Embryonic facial prominence (tissue), 1 donor: ENCODE measurements at regions not wholly inside any gene's neighbourhood (a gene's known extent, or its start where the extent isn't known, plus 50 kb on each side); places are given as distances from the start of the nearest gene placed in this dataset.

Experiments
- DNase-seq: peaks from one replicate; pipeline ENCODE4 v3.0.0-alpha.2; 2016; ENCODE audit errors: extremely low spot score

GRCh38 chr1:193747579-193747978 is 561.2 kb upstream of the B3GALT2 start:
- no peak for DNase-seq

- no peak for DNase-seq
Observed at GRCh38 chr1:193741228-193741627, 554.8 kb upstream of the B3GALT2 start.

DNA sequence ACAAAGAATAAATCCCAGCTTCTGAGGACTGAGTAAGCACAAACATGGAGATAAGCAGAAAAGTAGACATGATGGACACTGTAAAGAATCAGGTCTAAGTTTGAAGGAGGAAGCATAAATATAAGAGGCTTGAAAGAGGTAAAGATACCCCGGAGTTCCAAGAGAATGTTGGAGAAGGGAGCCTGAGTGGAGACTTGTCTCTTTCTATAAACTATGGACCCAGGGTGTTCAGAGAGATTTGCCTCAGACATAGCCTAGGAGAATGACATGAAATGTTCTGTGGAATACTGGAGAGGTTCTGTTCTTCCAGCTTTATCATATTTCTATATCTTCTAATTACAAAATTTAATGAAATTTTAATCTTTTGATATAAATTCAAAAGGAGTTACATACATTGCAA is 554.3 kb upstream of the B3GALT2 start:
- no peak for DNase-seq

- DNase-seq = no peak
Observed at GRCh38 chr1:193736507-193736906, 550.1 kb upstream of the B3GALT2 start.

DNA sequence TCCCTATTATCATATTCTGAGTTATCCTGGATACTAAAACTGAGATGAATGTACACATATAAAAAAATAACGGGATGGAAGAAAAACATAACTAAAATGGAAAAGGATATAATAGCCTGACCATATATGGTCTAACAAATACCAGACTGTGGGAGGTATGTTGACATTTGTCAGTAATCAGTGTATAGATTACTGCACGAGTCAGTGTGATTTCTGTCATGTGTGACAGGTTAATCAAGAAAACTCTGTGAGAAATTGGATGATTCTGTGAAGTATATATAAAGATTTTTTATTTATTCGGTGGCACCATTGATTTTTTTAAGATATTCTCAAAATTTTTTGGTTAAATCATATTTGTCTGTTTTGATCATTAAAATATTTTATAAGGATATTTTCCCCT is 547.3 kb upstream of the B3GALT2 start:
- DNase-seq = no peak

DNA sequence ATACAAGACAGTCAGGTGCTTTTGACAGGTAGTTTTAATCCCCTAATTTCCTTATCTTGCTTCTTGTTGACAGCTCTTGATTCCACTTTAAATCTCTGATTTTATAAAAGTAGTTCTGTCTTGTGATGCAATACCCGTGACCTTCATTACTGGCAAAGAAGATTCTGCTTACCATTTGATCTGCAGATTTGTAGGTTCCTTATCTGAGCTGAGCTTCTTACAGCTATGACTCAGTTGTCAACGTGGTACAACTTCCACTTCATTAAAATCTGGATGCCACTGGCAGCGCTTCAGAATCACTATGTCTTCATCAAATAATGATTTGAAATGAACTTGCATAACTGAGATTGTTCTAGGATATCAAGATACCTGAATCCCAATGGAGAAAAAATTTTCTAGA is 543.6 kb upstream of the B3GALT2 start:
- no peak for DNase-seq

- DNase-seq = no peak
Observed at GRCh38 chr1:193729429-193729828, 543.0 kb upstream of the B3GALT2 start.

GRCh38 chr1:193727850-193728249 is 541.4 kb upstream of the B3GALT2 start:
- DNase-seq = no peak

DNA sequence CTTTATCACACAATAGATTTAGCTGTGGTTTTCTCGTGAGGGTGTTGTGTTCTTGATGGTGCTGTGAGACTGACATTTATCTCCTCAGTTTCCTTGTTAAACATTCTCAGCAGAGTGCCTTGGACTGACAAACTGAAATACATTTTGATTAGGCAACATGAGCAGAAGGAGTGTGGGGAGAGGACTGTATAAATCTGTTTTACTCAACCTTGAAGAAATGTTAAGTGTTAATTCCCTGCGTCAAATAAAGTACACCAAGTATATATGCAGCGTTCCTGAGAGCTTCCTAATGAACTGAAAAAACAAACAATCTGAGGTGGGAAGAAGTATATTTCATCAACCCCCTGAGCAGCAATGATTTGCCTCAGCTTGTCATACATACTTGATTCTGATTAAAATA is 540.3 kb upstream of the B3GALT2 start:
- DNase-seq = no peak

DNA sequence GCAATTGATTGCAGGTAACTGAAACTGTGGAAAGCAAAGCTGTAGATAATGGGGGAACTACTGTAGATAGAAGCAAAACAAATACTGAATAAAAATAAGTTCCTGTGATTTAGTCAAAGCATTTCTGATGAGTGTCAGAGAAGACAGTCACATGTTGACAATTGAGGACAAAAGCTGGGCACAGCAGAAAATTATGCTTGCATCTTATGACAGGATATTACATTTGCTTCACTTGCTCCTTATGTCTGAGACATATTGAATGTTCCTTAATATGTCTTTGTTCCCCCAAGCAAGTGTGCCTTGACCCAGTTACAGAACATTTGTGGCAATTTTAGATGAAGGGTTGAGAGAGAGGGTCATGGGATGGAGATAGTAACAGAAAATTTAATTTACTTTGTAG is 526.0 kb upstream of the B3GALT2 start:
- no peak for DNase-seq

DNA sequence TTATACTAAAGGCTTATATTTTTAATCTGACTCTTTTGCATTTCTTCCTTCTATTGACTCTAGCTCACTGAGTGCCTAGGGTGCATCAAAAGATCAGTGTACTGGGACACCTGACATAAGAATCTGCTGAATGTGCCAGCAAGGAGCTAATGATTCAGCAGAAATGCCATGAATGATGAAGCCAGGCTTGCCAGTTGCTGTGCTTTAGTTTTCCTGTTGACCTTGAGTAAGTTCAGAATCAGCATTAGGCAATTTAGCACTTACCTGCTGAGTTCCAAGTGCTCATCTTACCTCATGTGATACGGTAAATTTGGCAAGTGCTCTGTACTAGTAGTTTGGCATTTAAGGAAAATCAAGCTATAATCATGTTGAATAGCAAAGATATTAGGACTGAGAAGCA is 523.2 kb upstream of the B3GALT2 start:
- no peak for DNase-seq

- DNase-seq = no peak
Observed at GRCh38 chr1:193707271-193708021, 521.0 kb upstream of the B3GALT2 start.

GRCh38 chr1:193706766-193707165 is 520.4 kb upstream of the B3GALT2 start:
- no peak for DNase-seq

DNA sequence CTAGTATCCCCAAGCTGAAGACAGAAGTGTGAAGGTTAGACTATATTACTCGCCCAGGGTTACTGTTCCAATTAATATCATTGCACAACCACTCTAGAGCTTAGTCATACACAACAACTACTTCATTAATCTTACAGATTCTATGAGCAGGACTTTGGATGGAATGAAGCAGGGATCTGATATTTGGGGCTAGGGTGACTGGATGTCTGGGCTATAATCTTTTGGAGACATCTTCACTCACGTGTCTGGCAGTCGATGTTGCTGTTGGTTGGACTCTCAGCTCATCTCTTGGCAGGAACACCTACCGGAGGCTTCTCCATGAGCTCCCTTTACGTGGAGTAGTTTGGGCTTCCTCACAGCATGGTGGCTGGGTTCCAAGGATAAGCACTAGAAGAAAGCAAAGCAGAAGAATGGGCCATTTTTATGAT is 519.2 kb upstream of the B3GALT2 start:
- DNase-seq = no peak

DNA sequence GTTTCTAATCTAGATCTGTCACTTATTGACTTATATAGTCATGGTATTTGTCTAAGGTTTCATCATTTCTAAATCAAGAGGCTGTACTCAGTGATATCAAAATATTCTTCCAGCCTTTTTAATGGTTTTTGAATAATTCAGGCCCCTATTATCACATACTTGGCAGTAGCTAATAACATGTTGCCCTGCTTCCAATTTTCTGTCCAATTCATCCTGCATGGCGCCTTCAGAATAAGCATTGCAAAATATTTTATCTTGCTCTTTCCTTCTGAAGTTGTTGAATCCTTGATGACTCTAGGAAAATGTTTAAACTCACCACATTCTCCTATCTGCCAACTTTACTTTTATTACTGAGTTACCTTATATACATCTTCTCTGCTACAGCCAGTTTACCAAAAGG is 517.2 kb upstream of the B3GALT2 start:
- no peak for DNase-seq

- no peak for DNase-seq
Observed at GRCh38 chr1:193703121-193703520, 516.7 kb upstream of the B3GALT2 start.

GRCh38 chr1:193701759-193702158 is 515.3 kb upstream of the B3GALT2 start:
- no peak for DNase-seq

DNA sequence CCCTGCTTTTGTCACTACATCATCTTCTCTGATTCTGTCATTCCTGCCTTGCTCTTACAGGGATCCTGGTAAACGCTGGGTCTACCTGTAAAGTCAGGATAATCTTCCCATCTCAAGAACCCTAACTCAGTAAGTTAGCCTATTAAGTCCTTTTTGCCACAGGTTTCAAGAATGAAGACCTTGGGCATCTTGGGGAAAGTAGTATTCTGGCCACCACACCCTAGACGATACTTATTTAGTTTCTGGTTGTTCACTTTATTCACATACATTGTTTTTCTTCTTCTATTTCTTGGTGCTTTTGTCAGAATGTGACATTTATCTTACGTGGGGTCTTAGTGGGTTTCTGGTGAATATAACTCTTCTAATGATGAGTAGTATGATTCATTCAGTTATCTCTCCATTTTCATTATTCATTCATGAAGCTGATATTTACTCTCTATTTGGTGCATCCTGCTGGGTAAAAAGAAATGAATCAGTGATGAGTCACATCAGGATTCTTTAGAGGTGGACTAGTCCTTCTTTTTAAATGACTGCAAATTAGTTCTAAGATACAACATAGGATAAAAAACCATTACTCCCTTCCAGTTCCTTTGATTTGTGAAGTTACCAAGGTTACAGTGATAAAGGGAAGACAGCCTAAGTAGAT is 514.4 kb upstream of the B3GALT2 start:
- no peak for DNase-seq

- DNase-seq = no peak
Observed at GRCh38 chr1:193699261-193699660, 512.8 kb upstream of the B3GALT2 start.

- DNase-seq = no peak
Observed at GRCh38 chr1:193697776-193698175, 511.4 kb upstream of the B3GALT2 start.

DNA sequence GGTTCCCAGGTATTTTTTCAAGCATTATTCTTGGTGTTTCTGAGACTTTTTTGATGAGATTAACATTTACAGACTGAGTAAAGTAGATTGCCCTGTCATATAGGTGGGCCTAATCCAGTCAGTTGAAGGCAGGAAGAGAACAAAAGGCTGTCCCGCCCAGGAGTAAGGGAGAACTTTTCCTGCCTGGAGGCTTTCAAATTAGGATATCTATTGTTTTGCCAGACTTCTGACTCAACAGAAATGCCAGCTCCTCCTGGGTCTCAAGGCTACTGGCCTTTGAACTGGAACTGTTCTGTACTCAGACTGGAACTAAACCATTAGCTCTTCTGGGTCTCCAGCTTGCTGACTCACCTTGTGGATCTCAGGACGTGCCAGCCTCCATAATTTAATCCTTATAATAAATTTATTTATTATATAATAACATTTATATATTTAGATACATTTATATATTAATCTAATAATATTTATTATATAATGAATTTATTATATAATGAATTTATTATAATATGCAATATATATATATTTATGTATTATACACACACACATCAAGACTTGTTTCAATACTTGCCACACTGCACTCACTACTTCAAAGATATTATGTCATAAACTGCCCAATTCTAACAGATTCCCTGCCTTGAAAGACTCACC is 510.8 kb upstream of the B3GALT2 start:
- no peak for DNase-seq

DNA sequence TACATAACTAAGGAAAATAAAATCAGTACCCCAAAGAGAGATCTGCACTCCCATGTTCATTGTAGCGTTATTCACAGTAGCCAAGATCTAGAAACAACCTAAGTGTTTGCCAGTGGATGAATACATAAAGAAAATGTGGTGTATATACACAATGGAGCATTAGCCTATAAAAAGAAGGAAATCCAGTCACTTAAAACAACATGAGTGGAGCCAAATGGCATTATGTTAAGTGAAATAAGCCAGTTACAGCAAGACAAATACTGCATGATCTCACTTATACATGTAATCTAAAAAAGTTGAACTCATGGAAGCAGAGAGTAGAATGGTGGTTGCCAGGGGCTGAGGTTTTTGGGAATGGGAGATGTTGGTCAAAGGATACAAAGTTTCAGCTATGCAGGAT is 508.3 kb upstream of the B3GALT2 start:
- DNase-seq = no peak

GRCh38 chr1:193685986-193686385 is 499.6 kb upstream of the B3GALT2 start:
- no peak for DNase-seq
